Suprapubic skin (tissue), 4 donors: ENCODE measurements at regions not wholly inside any gene's neighbourhood (a gene's known extent, or its start where the extent isn't known, plus 50 kb on each side); places are given as distances from the start of the nearest gene placed in this dataset.

Source experiments
- DNase-seq, 2 donors: peaks; one replicate each; pipeline ENCODE4 v3.0.0-alpha.2; 2019; ENCODE audit warnings: low spot score in 2 of 2
- H3K27ac ChIP-seq: fragments of 200-600 bp; sonication (generic); one replicate; pipeline ENCODE4 v1.5.1; 2019
- H3K27me3 ChIP-seq: fragments of 200-600 bp; sonication (generic); one replicate; pipeline ENCODE4 v1.5.1; 2019
- H3K36me3 ChIP-seq: fragments of 200-600 bp; sonication (generic); one replicate; pipeline ENCODE4 v1.5.1; 2019
- H3K4me1 ChIP-seq: fragments of 200-600 bp; sonication (generic); one replicate; pipeline ENCODE4 v1.5.1; 2019
- H3K4me3 ChIP-seq: fragments of 200-600 bp; sonication (generic); one replicate; pipeline ENCODE4 v1.5.1; 2019; ENCODE audit warnings: mild to moderate bottlenecking
- H3K9me3 ChIP-seq: fragments of 200-600 bp; sonication (generic); one replicate; pipeline ENCODE4 v1.5.1; 2019
- EP300 ChIP-seq: sonication (generic); formaldehyde crosslinking; IDR thresholded peaks from one replicate; pipeline ENCODE4 v1.6.1; 2017; ENCODE audit warnings: antibody characterized with exemption
- POLR2A ChIP-seq, 2 donors: fragments of 450-650 bp; IDR thresholded peaks; one replicate each; pipeline ENCODE4 v1.6.1; 2017; ENCODE audit warnings: antibody characterized with exemption in 2 of 2, mild to moderate bottlenecking in 2 of 2, moderate library complexity in 2 of 2
- POLR2AphosphoS5 ChIP-seq, 3 donors: sonication (generic); formaldehyde crosslinking; IDR thresholded peaks; one replicate each; pipeline ENCODE4 v1.6.1; 2017; ENCODE audit warnings: antibody characterized with exemption in 3 of 3
- WGBS: methylation state at CpG from one replicate; pipeline ENCODE4 v1.1.5; 2018; 5-methylcytosine and 5-hydroxymethylcytosine counted together
- TF ChIP-seq, protein P1 (sequence below), 2 donors: fragments of 200-600 bp in 1 of 2; fragments of 450-650 bp in 1 of 2; sonication (generic) in 1 of 2; IDR thresholded peaks; one replicate each; pipeline ENCODE4 v1.5.1; 2016 to 2019; ENCODE audit warnings: antibody characterized with exemption in 2 of 2, mild to moderate bottlenecking in 1 of 2, moderate library complexity in 1 of 2

DNA sequence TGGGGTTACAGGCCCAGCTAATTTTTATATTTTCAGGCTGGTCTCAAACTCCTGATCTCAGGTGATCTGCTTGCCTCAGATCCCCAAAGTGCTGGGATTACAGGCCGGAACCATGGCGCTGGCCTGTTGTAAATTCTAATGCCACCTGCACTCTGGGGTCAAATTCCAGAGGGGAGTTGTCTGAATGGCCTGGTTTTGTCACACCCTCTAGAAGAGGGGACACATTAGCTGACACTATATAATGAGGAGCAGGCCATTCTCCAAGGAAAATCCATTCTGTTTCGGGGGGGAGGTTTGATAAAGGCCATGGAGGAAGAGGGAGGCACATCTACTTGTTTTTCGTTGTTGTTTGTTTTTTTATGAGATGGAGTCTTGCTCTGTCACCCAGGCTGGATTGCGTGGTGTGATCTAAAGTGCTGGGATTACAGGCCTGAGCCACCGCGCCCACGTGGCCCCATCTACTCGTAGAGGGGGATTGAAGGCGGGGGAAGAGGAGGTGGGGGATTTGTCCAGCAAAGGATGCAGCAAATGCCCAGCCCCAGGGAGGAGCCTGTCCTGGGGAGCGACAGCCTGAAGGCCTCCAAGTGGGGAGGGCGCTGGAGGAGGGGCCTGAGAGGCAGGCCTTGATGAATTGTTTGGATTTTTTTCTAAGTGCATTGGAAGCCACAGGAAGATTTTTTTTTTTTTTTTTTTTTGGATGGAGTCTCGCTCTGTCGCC lies 78.4 kb upstream of the SLC45A1 start:
- no peak for DNase-seq
- Histone ChIP-seq H3K4me1 (peaks cover 15% of the 10 kb centered on the region), H3K4me3 (no peak overlapping the region), H3K27ac (no peak overlapping the region), H3K27me3 (no peaks in the 10 kb centered on the region), H3K36me3 (no peaks in the 10 kb centered on the region), H3K9me3 (no peaks in the 10 kb centered on the region)
- 90% methylated on average over 14 of the region's 14 CpGs for WGBS
- no peak for TF ChIP-seq EP300
- TF ChIP-seq, protein P1, sequence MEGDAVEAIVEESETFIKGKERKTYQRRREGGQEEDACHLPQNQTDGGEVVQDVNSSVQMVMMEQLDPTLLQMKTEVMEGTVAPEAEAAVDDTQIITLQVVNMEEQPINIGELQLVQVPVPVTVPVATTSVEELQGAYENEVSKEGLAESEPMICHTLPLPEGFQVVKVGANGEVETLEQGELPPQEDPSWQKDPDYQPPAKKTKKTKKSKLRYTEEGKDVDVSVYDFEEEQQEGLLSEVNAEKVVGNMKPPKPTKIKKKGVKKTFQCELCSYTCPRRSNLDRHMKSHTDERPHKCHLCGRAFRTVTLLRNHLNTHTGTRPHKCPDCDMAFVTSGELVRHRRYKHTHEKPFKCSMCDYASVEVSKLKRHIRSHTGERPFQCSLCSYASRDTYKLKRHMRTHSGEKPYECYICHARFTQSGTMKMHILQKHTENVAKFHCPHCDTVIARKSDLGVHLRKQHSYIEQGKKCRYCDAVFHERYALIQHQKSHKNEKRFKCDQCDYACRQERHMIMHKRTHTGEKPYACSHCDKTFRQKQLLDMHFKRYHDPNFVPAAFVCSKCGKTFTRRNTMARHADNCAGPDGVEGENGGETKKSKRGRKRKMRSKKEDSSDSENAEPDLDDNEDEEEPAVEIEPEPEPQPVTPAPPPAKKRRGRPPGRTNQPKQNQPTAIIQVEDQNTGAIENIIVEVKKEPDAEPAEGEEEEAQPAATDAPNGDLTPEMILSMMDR (IDR thresholded peaks at IDR 0.05): no peak
- TF ChIP-seq POLR2A (IDR thresholded peaks at IDR 0.05): no peak
- no peak for TF ChIP-seq POLR2AphosphoS5 (IDR thresholded peaks at IDR 0.05)

DNA sequence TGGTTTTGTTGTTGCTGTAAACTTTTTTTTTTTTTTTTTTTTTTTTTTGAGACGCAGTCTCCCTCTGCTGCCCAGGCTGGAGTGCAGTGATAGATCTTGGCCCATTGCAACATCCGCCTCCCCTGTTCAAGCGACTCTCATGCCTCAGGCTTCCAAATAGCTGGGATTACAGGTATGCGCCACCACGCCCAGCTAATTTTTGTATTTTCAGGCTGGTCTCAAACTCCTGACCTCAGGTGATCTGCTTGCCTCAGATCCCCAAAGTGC lies 78.9 kb upstream of the SLC45A1 start:
- TF ChIP-seq, protein P1 (IDR thresholded peaks at IDR 0.05): peak in 1 of 2 donors; percentile 8
- TF ChIP-seq POLR2AphosphoS5 (IDR thresholded peaks at IDR 0.05): no peak
- peaks cover 15% of the 10 kb centered on the region for H3K4me1 ChIP-seq
- DNase-seq: no peak
- H3K27ac ChIP-seq: no peak overlapping the region
- 51% methylated on average over 5 of the region's 5 CpGs for WGBS
- H3K4me3 ChIP-seq: no peak overlapping the region
- H3K27me3 ChIP-seq: no peaks in the 10 kb centered on the region
- H3K9me3 ChIP-seq: no peaks in the 10 kb centered on the region
- H3K36me3 ChIP-seq: no peaks in the 10 kb centered on the region

DNA sequence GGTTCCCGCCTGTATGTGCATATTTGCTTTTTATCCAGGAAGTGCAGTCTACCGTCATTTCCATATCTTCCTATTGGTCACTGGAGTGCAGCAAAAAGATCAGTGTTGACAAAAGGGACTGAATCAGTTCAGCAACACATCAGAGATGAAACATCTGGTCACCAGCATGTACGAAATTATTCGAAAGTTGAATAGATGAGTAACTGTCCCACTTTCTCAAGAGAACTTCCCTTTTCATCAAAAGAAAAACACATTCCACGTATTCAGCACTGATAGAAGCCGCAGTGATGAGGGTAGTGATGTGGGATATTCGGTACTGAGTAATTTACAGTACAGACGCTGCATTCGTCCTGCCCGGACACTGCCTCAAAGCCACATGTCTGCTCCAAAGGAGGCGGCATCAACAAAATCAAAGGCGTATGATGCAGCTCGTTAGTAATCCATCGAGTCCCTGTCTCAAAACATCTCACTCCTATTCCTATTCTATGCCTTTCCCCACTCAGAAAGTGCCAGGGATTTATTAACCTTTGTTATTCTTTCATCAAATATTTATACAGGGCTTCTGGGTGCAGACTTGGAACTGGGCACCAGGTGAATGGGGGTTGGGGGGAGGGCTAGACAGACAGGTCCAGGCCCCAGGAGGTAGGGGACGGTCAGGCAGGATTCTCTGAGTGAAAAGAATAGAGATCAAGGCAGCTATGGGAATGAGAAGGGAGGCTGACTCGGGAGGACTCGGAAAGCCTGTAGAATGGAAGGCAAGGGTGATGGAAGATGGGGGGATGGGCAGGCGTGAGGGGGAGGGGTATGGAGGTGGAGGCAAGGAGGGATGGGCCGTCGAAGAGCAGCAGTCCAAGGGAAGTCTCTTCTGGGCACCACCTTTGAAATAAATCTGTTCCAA lies 79.5 kb upstream of the SLC45A1 start:
- no peaks in the 10 kb centered on the region for H3K9me3 ChIP-seq
- DNase-seq: no peak
- TF ChIP-seq POLR2AphosphoS5 (IDR thresholded peaks at IDR 0.05): no peak
- TF ChIP-seq, protein P1 (IDR thresholded peaks at IDR 0.05): no peak
- no peak for TF ChIP-seq POLR2A (IDR thresholded peaks at IDR 0.05)
- no peak overlapping the region for H3K4me3 ChIP-seq
- no peaks in the 10 kb centered on the region for H3K27me3 ChIP-seq
- H3K4me1 ChIP-seq: peaks cover 15% of the 10 kb centered on the region
- H3K36me3 ChIP-seq: no peaks in the 10 kb centered on the region
- no peak overlapping the region for H3K27ac ChIP-seq
- WGBS: 59% methylated on average over 20 of the region's 20 CpGs

DNA sequence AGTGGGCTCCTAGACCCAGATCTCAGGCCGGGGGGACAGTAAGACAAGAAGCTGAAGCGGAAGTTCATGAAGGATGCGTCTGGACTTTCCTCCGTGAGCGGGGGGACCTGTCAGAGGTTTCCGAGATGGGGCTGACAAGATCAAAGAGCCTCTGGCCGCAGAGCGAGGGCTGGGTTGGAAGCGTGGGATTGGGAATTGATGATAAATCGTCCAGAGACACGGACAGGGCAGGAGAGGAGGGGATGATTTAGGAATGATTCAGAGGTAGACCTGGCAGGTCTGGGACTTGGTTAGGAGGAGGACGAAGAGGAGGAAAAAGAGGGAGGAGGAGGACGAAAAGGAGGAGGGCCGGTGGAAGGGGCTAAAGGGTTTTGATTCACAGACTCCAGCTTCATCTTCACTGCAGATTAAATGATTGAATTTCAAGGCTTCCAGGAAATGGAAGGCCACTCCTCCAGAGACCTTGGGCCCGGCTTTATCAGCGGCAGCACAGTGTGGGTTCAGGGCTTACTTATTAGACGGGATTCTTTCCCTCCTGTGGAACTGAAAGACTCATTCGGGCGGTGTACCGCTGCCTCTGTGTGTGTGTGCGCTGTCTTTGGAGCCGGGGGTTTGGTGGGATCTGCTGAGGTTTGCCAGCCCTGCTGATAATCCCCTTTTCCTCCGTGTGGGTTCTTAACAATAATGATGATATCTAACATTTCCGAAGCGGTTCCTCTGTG lies 85.7 kb upstream of the SLC45A1 start:
- Histone ChIP-seq H3K27ac (no peak overlapping the region), H3K4me3 (no peak overlapping the region), H3K27me3 (no peaks in the 10 kb centered on the region), H3K9me3 (no peaks in the 10 kb centered on the region), H3K36me3 (no peaks in the 10 kb centered on the region), H3K4me1 (no peaks in the 10 kb centered on the region)
- TF ChIP-seq EP300 (no peak), POLR2A (IDR thresholded peaks at IDR 0.05) (no peak), POLR2AphosphoS5 (IDR thresholded peaks at IDR 0.05) (no peak)
- TF ChIP-seq, protein P1 (IDR thresholded peaks at IDR 0.05): no peak
- 69% methylated on average over 25 of the region's 25 CpGs for WGBS
- DNase-seq: no peak

DNA sequence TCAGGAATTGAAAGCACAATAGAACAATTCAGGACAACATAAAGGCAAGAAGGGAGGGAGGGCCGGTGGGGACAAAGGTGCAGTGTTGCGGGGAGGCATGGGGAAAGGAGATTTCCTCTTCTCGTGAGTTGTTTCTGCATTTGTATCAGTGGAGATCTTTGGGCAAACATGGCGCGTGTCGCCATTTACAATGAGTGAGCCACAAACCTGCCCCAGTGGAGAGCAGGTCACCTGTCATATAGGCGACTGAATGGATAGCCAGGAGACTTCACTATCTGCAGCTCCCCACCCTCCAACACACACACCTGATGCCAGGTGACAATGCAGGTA lies 87.7 kb upstream of the SLC45A1 start:
- DNase-seq: no peak
- whole genome bisulfite sequencing: 87% methylated on average over 7 of the region's 7 CpGs

More for the DNA sequence above, 87.7 kb upstream of the SLC45A1 start:
- H3K9me3 ChIP-seq: no peaks in the 10 kb centered on the region
- no peaks in the 10 kb centered on the region for H3K27me3 ChIP-seq
- peaks cover 1% of the 10 kb centered on the region for H3K4me1 ChIP-seq
- H3K36me3 ChIP-seq: no peaks in the 10 kb centered on the region
- TF ChIP-seq, protein P1 (IDR thresholded peaks at IDR 0.05): no peak
- TF ChIP-seq POLR2AphosphoS5 (IDR thresholded peaks at IDR 0.05) (no peak), EP300 (no peak), POLR2A (IDR thresholded peaks at IDR 0.05) (no peak)
- H3K4me3 ChIP-seq: no peak overlapping the region
- H3K27ac ChIP-seq: no peak overlapping the region
